IMR-90 (cell line): ENCODE measurements at regions not wholly inside any gene's neighbourhood (a gene's known extent, or its start where the extent isn't known, plus 50 kb on each side); places are given as distances from the start of the nearest gene placed in this dataset.
"Not testable (repeated sequence)": the region's sequence is repeated elsewhere in the genome, so short reads cannot be mapped to it uniquely, and the experiment has no call there.

Experiments
- CEBPB ChIP-seq: IDR thresholded peaks from 2 replicates; pipeline ENCODE4 v1.6.1; 2012; ENCODE audit warnings: low read depth, low read length, improper control_type of control experiment
- CTCF ChIP-seq: conservative IDR thresholded peaks from 2 replicates; pipeline ENCODE4 v1.5.1; 2012; ENCODE audit warnings: mild to moderate bottlenecking, low read depth, low read length, improper control_type of control experiment
- ELK1 ChIP-seq: fragments of 150-350 bp; IDR thresholded peaks from 2 replicates; pipeline ENCODE4 v1.6.1; 2016; ENCODE audit warnings: low read depth, mild to moderate bottlenecking, low read length, moderate library complexity, borderline replicate concordance
- FOS ChIP-seq: fragments of 150-350 bp; IDR thresholded peaks from 2 replicates; pipeline ENCODE4 v1.6.1; 2016; ENCODE audit warnings: low read depth, low read length
- MAFK ChIP-seq: IDR thresholded peaks from 2 replicates; pipeline ENCODE4 v1.6.1; 2012; ENCODE audit warnings: low read depth, low read length, improper control_type of control experiment
- MXI1 ChIP-seq: IDR thresholded peaks from 2 replicates; pipeline ENCODE4 v1.6.1; 2012; ENCODE audit warnings: low read depth, mild to moderate bottlenecking, low read length, moderate library complexity, borderline replicate concordance
- NFE2L2 ChIP-seq: fragments of 150-350 bp; IDR thresholded peaks from 2 replicates; pipeline ENCODE4 v1.6.1; 2016; ENCODE audit warnings: low read depth, mild to moderate bottlenecking, low read length
- POLR2A ChIP-seq: IDR thresholded peaks from 2 replicates; pipeline ENCODE4 v1.6.1; 2012; ENCODE audit warnings: mild to moderate bottlenecking, low read depth, low read length
- RCOR1 ChIP-seq: IDR thresholded peaks from 2 replicates; pipeline ENCODE4 v1.6.1; 2012; ENCODE audit warnings: mild to moderate bottlenecking, low read length, improper control_type of control experiment; ENCODE audit not compliant: insufficient replicate concordance
- RFX5 ChIP-seq: IDR thresholded peaks from 2 replicates; pipeline ENCODE4 v1.8.0; 2012; ENCODE audit warnings: low read depth, mild to moderate bottlenecking, low read length, moderate library complexity
- SMC3 ChIP-seq: fragments of 150-350 bp; IDR thresholded peaks from 2 replicates; pipeline ENCODE4 v1.6.1; 2016; ENCODE audit warnings: low read depth, mild to moderate bottlenecking, antibody characterized with exemption, low read length, moderate library complexity
- USF2 ChIP-seq: fragments of 150-350 bp; IDR thresholded peaks from 2 replicates; pipeline ENCODE4 v1.6.1; 2017; ENCODE audit warnings: mild to moderate bottlenecking, antibody characterized with exemption, low read length, low read depth

- TF ChIP-seq CEBPB, CTCF, RCOR1, POLR2A, NFE2L2, FOS, ELK1, SMC3, RFX5, MXI1, USF2, MAFK: not testable (repeated sequence)
Observed at GRCh38 chr5:152159894-152160293, 235.2 kb upstream of the GLRA1 start.
